GM21526 (cell line): ENCODE measurements at regions not wholly inside any gene's neighbourhood (a gene's known extent, or its start where the extent isn't known, plus 50 kb on each side); places are given as distances from the start of the nearest gene placed in this dataset.
"Not testable (repeated sequence)": the region's sequence is repeated elsewhere in the genome, so short reads cannot be mapped to it uniquely, and the experiment has no call there.

Experiments used
- ATAC-seq: cut with Tn5 transposase; IDR thresholded peaks from one replicate; pipeline ENCODE4 v1.9.1; 2021; ENCODE audit warnings: moderate library complexity; ENCODE audit not compliant: unreplicated experiment, low FRiP score

GRCh38 chr9:30579810-30580209, 1804.6 kb upstream of the ACO1 start:
- no peak for ATAC-seq

- ATAC-seq: no peak
Observed at GRCh38 chr9:30582240-30582639, 1802.2 kb upstream of the ACO1 start.

GRCh38 chr9:30584559-30584958, 1799.9 kb upstream of the ACO1 start:
- ATAC-seq: no peak

- ATAC-seq: no peak
Observed at GRCh38 chr9:30591461-30591860, 1793.0 kb upstream of the ACO1 start.

DNA sequence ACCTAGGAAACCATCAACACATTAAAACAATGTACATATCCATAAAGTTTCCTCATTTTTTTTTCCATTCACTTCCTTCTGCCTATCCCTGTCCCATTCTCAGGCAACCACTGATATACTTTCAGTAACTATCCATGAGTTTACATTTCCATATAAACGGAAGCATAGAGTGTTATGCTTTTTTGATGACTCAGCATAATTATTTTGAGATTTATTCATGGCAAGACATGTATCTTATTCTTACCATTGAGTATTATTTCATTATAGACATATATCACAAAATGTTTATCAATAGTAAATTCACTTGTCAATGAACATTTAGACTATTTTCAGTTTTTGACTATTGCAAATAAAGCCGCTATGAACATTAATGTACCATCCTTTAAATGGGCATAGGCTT, 1786.8 kb upstream of the ACO1 start:
- ATAC-seq: no peak

- ATAC-seq: no peak
Observed at GRCh38 chr9:30605936-30606335, 1778.5 kb upstream of the ACO1 start.

GRCh38 chr9:30609713-30610112, 1774.7 kb upstream of the ACO1 start:
- ATAC-seq: no peak

GRCh38 chr9:30616782-30617181, 1767.7 kb upstream of the ACO1 start:
- not testable (repeated sequence) for ATAC-seq

- ATAC-seq: no peak
Observed at GRCh38 chr9:30622561-30622960, 1761.9 kb upstream of the ACO1 start.

DNA sequence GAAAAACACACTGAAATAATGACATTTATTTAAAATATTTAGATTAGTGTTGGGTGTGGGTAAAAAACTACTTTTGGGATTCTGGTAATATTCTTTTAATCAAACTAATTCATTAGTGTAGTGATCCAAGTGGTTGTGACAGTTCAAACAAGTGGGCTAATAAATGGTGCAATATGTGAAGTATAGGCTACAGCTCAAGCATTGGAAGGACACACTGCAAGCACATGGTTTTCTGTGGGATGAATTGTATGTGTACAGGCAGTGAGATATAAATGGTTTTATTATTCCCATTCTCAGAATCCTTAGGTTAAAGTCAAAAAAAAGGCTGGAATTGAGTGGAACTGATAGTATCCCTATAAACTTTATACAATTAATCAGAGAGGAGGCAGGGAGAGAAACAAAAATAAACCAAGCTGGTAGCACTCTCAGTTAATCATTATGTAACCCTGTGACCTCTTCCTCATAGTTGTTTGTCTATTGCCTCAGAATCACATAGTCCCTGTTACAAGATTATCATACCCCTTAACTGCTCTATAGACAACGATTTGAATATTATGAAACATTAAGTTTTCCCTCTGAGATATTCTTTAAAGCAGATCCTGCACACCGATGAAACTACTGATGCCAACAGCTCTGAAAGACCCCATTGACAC, 1755.4 kb upstream of the ACO1 start:
- no peak for ATAC-seq

GRCh38 chr9:30630459-30630858, 1754.0 kb upstream of the ACO1 start:
- ATAC-seq: no peak

DNA sequence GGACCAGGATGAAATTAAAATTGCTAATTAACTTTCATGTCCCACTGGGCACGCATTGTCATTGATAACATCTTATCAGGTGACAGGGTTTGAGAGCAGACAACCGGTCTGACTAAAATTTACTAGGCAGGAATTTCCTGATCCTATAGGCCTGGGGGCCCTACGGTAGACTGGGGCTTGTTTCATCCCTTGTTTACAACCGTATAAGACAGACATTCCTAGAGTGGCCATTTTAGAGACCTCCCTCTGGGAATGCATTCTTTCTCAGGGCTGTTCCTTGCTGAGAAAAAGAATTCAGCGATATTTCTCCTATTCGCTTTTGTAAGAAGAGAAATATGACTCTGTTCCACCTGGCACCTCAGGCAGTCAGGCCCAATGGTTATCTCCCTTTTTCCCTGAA, 1737.8 kb upstream of the ACO1 start:
- ATAC-seq: not testable (repeated sequence)

GRCh38 chr9:30661925-30662324, 1722.5 kb upstream of the ACO1 start:
- no peak for ATAC-seq

DNA sequence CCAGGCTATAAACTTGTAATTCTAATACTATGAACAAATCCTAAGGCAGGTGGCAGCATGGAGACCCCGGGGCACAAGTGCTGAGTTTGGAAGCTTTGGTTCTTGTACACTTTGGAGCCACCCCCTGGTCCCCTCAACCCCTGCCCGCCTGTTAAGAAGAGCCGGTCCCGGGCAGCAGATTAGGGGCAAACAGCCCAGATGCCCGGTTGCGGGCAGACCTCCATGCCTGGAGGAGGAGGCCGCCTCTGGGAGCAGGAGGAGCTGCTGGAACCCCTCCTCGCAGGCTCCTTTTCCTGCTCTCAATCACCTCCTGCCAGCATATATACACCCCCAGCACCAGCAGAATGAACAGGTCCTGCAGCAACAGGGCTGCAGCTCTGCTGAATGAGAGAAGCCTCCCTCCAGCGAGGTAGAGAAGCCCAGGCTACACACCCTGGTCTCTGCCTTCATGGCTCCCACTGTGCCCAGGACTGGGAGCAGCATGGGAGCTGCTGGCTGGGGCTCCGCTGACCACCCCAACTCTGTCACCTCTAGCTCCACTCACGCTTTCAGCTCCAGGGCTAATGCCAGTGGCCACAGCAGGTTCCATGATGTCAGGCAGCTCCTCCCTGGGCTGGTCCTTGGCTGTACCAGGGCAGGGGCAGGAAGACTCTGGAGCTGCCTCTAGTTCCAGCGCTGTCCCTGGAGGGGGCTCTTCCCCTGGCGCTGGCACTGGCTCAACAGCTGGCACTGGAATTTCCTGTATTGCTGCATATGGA, 1713.5 kb upstream of the ACO1 start:
- no peak for ATAC-seq

DNA sequence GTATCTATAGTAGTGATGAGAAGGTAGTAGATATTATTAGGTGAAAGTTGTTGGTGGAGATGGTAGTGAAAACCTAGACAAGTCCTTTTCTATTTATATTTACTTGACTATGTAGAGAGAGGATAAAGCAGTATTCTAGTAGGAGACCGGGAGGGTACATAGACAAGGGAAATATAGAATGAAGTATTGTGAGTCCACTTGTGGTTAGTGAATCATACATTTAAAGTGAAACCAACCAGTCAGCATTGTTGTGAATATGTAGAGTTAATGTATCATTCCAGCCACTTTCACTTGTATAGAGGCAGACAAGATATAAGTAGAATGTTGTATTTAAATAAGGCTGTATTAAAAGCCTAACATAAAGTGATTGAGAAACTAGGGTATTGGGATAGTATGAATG, 1711.3 kb upstream of the ACO1 start:
- no peak for ATAC-seq

DNA sequence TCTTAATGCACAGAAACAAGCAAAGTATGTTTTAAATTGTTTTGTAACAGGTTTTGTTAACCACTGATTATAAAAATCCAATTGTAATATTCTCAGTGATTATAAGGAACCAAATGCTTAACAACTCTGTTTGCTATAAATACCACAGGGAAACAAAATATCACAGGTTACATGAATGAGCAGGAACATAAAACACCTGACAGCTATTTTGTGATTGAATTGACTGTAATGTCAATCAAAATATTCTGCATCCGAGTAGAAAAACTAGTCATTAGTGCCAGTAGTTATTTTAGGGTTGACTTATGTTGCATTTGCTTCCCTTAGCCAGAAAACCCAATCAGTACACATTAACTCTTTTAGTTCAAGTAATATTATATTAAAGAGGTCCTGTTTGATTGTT, 1707.8 kb upstream of the ACO1 start:
- ATAC-seq: no peak

GRCh38 chr9:30677221-30677620, 1707.2 kb upstream of the ACO1 start:
- no peak for ATAC-seq

DNA sequence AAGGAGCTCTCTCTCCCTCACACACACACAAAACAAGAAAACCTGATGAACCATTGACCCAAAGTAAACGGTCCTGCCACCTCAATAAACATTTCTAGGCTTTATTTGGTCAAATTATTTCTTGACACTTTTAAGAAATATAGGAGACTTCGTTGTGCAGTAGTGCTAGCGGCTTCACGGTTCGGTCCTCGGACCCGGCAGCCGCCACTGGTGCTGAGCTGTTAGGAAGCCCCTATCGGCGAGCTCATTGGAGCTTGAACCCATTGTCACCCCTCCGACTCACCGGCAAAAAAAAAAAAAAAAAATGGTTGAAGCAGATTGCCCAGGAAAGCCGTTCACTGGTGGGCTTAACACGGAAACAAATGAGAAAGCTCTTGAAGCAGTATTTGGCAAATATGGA, 1695.6 kb upstream of the ACO1 start:
- ATAC-seq: no peak

- no peak for ATAC-seq
Observed at GRCh38 chr9:30697958-30698357, 1686.5 kb upstream of the ACO1 start.

GRCh38 chr9:30711591-30711990, 1672.9 kb upstream of the ACO1 start:
- ATAC-seq: no peak

DNA sequence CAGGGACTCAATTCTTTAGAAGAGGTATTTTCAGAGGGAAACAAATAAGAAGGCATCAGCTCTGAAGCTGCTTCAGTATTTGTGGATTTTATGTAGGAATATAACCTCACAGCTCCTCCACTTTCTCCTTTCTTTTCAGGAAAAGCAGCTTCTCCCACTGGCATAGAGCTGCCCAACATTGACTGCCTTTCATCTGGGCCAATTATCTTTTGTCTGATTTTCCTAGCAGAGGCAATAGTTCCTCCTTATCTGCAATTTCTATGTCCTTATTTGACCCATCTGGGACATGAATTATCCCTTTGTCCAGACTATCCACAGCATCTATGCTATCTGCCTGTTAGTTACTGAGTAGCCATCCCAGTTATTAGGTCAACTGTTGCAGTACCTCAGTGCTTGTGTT, 1671.2 kb upstream of the ACO1 start:
- no peak for ATAC-seq

DNA sequence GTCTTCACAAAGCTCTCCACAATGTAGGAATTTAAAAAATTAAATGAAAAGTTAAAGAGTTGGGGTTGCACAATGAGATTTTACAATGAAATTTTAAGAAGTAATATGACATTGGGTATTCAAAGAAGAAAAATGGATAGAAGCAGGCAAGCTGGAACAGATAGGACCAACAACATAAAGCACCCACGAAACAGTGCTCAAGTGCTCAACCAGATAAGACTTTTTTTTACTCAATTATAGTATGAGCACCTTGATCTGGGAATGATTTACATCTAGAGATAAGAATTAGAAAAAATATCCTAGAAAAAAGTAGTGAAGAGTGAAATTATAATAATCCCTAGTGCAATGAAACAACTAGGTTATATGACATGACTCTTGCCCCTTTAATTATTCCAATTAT, 1670.1 kb upstream of the ACO1 start:
- ATAC-seq: no peak
